Sigmoid colon (tissue), 6 donors: ENCODE measurements at regions not wholly inside any gene's neighbourhood (a gene's known extent, or its start where the extent isn't known, plus 50 kb on each side); places are given as distances from the start of the nearest gene placed in this dataset.
A peak's percentile ranks its signal among the peaks of the same experiment; 100 is the strongest.

Source experiments
- DNase-seq: peaks from one replicate; pipeline ENCODE4 v3.0.0-alpha.2; 2019
- H3K27ac ChIP-seq, 4 donors: fragments of 200-600 bp; sonication (generic); one replicate each; pipeline ENCODE4 v1.5.1; 2016 to 2019; ENCODE audit warnings: mild to moderate bottlenecking in 1 of 4
- H3K27me3 ChIP-seq, 3 donors: fragments of 200-600 bp; sonication (generic); one replicate each; pipeline ENCODE4 v1.5.1; 2019; ENCODE audit warnings: mild to moderate bottlenecking in 1 of 3
- H3K36me3 ChIP-seq, 4 donors: fragments of 200-600 bp; sonication (generic); one replicate each; pipeline ENCODE4 v1.5.1; 2016 to 2019
- H3K4me1 ChIP-seq, 4 donors: fragments of 200-600 bp; sonication (generic); one replicate each; pipeline ENCODE4 v1.5.1; 2017 to 2019
- H3K4me3 ChIP-seq, 4 donors: fragments of 200-600 bp; sonication (generic); one replicate each; pipeline ENCODE4 v1.5.1; 2017 to 2019; ENCODE audit warnings: mild to moderate bottlenecking in 2 of 4, moderate library complexity in 1 of 4
- H3K9me3 ChIP-seq, 4 donors: fragments of 200-600 bp in 3 of 4; sonication (generic) in 3 of 4; one replicate each; pipeline versions ENCODE4 v1.5.1 to v1.6.1; 2013 to 2019
- CTCF ChIP-seq, 4 experiments: fragments of 450-650 bp in 3 of 4; fragments of 200-600 bp in 1 of 4; IDR thresholded peaks; one replicate each; pipeline ENCODE4 v1.5.1; 2016 to 2019; ENCODE audit warnings: antibody characterized with exemption in 4 of 4, mild to moderate bottlenecking in 3 of 4, moderate library complexity in 2 of 4
- EP300 ChIP-seq, 4 donors: sonication (generic); formaldehyde crosslinking; IDR thresholded peaks; one replicate each; pipeline ENCODE4 v1.6.1; 2017; ENCODE audit warnings: antibody characterized with exemption in 4 of 4
- POLR2A ChIP-seq, 2 donors: fragments of 450-650 bp; IDR thresholded peaks; one replicate each; pipeline ENCODE4 v1.6.1; 2016; ENCODE audit warnings: antibody characterized with exemption in 2 of 2, mild to moderate bottlenecking in 2 of 2, moderate library complexity in 2 of 2
- POLR2AphosphoS5 ChIP-seq, 4 donors: sonication (generic); formaldehyde crosslinking; IDR thresholded peaks; one replicate each; pipeline ENCODE4 v1.6.1; 2017; ENCODE audit warnings: antibody characterized with exemption in 4 of 4
- WGBS, 2 donors: extraction: QIAGEN DNeasy Blood & Tissue Kit; methylation state at CpG; one replicate each; pipeline ENCODE4 v1.1.7; 2013; 5-methylcytosine and 5-hydroxymethylcytosine counted together
- intact Hi-C: fragments of 100-400 bp; cut with DNase I; formaldehyde crosslinking; loops from one replicate; pipeline ENCODE4 v1.15.1; 2023
- donor health status: healthy with polysubstance abuse.
- donor health status: healthy.

DNA sequence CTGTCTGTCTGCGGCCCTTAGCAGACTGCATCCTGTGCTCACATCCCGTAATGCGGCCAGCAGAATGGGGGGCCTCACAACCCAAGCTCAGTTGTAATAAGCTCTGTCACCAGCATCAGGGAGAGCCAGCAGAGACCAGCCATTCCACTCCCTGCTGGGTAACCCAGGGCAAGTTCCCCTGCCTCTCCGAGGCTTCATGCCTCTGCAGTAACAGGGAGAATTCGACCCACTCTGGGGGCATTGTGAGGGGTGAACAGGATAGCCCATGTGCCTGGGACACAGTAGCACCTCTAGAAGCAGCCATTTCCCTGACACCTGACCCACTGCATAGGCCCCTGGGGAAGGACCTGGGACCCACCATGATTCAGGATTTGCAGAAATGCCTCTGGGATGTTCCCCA is 461.2 kb downstream of the MATN1 start:
- peaks cover 0 to 30% (median 0%) of the 10 kb centered on the region in 3 donors for H3K27me3 ChIP-seq
- H3K27ac ChIP-seq, result no peak overlapping the region
- H3K4me3 ChIP-seq, result no peak overlapping the region
- no peaks in the 10 kb centered on the region for H3K4me1 ChIP-seq
- peak; percentile 25 for DNase-seq
- no peaks in the 10 kb centered on the region for H3K36me3 ChIP-seq
- WGBS, 2 donors, result 69 to 74% methylated on average over 5 of the region's 5 CpGs
- no peaks in the 10 kb centered on the region for H3K9me3 ChIP-seq
- intact Hi-C loops, result no loop called here
- TF ChIP-seq CTCF (IDR thresholded peaks at IDR 0.05) (no peak), EP300 (IDR thresholded peaks at IDR 0.05) (no peak), POLR2AphosphoS5 (IDR thresholded peaks at IDR 0.05) (no peak), POLR2A (IDR thresholded peaks at IDR 0.05) (no peak)

- Histone ChIP-seq H3K27ac (no peak overlapping the region), H3K27me3 (peaks cover 0 to 37% (median 3%) of the 10 kb centered on the region in 3 donors), H3K9me3 (no peaks in the 10 kb centered on the region), H3K4me1 (no peaks in the 10 kb centered on the region), H3K36me3 (no peaks in the 10 kb centered on the region), H3K4me3 (no peak overlapping the region)
- no peak for DNase-seq
- intact Hi-C loops, result no loop called here
- TF ChIP-seq EP300 (IDR thresholded peaks at IDR 0.05), result no peak
- TF ChIP-seq POLR2AphosphoS5 (IDR thresholded peaks at IDR 0.05), result no peak
- TF ChIP-seq CTCF (IDR thresholded peaks at IDR 0.05), result no peak
- TF ChIP-seq POLR2A (IDR thresholded peaks at IDR 0.05), result no peak
- 61 to 74% methylated on average over 3 of the region's 3 CpGs for WGBS, 2 donors
Observed at GRCh38 chr1:30260318-30260717, 463.1 kb downstream of the MATN1 start.

GRCh38 chr1:30259631-30260030 is 463.8 kb downstream of the MATN1 start:
- intact Hi-C loops, result no loop called here
- H3K9me3 ChIP-seq, result no peaks in the 10 kb centered on the region
- TF ChIP-seq POLR2A (IDR thresholded peaks at IDR 0.05), result no peak
- TF ChIP-seq EP300 (IDR thresholded peaks at IDR 0.05), result no peak
- no peak for TF ChIP-seq POLR2AphosphoS5 (IDR thresholded peaks at IDR 0.05)
- no peak for DNase-seq
- no peak overlapping the region for H3K4me3 ChIP-seq
- no peaks in the 10 kb centered on the region for H3K4me1 ChIP-seq
- H3K27me3 ChIP-seq, result peaks cover 0 to 37% (median 3%) of the 10 kb centered on the region in 3 donors
- WGBS, 2 donors, result 60 to 61% methylated on average over 9 of the region's 9 CpGs
- H3K36me3 ChIP-seq, result no peaks in the 10 kb centered on the region
- no peak overlapping the region for H3K27ac ChIP-seq

DNA sequence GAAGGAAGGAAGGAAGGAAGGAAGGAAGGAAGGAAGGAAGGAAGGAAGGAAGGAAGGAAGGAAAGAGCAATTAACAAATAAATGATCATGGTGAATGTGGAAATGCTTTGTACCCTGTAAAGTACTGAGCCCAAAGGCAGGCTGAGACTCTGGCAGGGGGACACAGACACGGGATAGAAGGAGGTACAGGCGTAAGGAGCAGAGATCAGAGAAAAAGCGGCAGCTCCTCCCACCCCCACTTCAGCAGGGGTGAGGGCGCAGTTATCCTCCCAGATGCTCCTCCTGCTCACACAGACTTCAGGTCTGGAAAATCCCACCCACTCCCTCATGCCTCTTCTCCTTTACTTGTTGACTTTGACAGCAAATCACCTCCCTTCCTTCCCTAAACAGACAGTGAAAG is 464.5 kb downstream of the MATN1 start:
- Histone ChIP-seq H3K4me3 (no peak overlapping the region), H3K4me1 (no peaks in the 10 kb centered on the region), H3K9me3 (no peaks in the 10 kb centered on the region), H3K27me3 (peaks cover 0 to 45% (median 3%) of the 10 kb centered on the region in 3 donors), H3K36me3 (no peaks in the 10 kb centered on the region), H3K27ac (no peak overlapping the region)
- WGBS, 2 donors, result 10 to 34% methylated on average over 4 of the region's 4 CpGs
- TF ChIP-seq POLR2A (IDR thresholded peaks at IDR 0.05), result no peak
- no peak for TF ChIP-seq POLR2AphosphoS5 (IDR thresholded peaks at IDR 0.05)
- TF ChIP-seq CTCF (IDR thresholded peaks at IDR 0.05), result no peak
- DNase-seq, result no peak
- intact Hi-C loops, result no loop called here

DNA sequence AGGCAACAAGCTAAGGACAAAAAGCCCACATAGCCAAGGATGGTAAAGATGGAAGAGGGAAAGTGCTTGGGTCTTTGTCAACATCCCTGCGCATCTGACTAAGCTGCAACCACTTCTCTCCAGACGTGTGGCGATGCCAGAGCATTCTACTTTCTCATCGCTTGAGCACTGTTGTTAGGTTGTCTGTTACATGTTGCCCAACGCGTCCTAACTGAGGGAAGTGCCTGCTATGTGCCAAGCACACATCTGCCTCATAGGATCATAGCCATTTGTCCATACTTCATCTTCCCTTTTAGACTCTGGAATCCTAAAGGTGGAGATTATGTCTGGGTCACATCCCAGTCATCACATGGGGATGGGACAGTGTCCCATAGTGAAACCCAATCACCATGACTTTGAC is 464.9 kb downstream of the MATN1 start:
- DNase-seq, result no peak
- no peak overlapping the region for H3K4me3 ChIP-seq
- no peaks in the 10 kb centered on the region for H3K9me3 ChIP-seq
- intact Hi-C loops, result no loop called here
- H3K27me3 ChIP-seq, result peaks cover 0 to 49% (median 3%) of the 10 kb centered on the region in 3 donors
- TF ChIP-seq EP300 (IDR thresholded peaks at IDR 0.05) (no peak), CTCF (IDR thresholded peaks at IDR 0.05) (no peak), POLR2A (IDR thresholded peaks at IDR 0.05) (no peak), POLR2AphosphoS5 (IDR thresholded peaks at IDR 0.05) (no peak)
- H3K27ac ChIP-seq, result no peak overlapping the region
- WGBS, 2 donors, result 82 to 89% methylated on average over 6 of the region's 6 CpGs
- no peaks in the 10 kb centered on the region for H3K4me1 ChIP-seq
- H3K36me3 ChIP-seq, result no peaks in the 10 kb centered on the region
